ENCODE measurements at regions not wholly inside any gene's neighbourhood (a gene's known extent, or its start where the extent isn't known, plus 50 kb on each side); places are given as distances from the start of the nearest gene placed in this dataset.

GRCh38 chr4:105067431-105067830 lies 79.2 kb upstream of the TET2 start (continued):
- TF ChIP-seq SPI1 (IDR thresholded peaks at IDR 0.05; ENCODE audit: borderline replicate concordance, insufficient read depth, low read depth, low read length) (no peak), EGR1 (IDR thresholded peaks at IDR 0.05; ENCODE audit: borderline replicate concordance in 1 of 2, low read depth in 2 of 2, low read length in 2 of 2) (no peak), SKIL (IDR thresholded peaks at IDR 0.05; ENCODE audit: low read depth, poor library complexity, severe bottlenecking) (no peak)

- Histone ChIP-seq H2AFZ (ENCODE audit: control insufficient read depth, low read depth, low read length) (no peak overlapping the region), H3K79me2 (ENCODE audit: control insufficient read depth, insufficient read depth, low read length) (no peaks in the 10 kb centered on the region), H3K9ac (ENCODE audit: control insufficient read depth, insufficient read depth, low read length) (no peak overlapping the region), H3K4me2 (ENCODE audit: control insufficient read depth, insufficient read depth) (no peak overlapping the region), H3K27me3 (replicated peaks in 1 of 2; ENCODE audit: control insufficient read depth in 2 of 2, insufficient read depth in 2 of 2, low read length in 1 of 2) (no peaks in the 10 kb centered on the region), H3K9me3 (replicated peaks; ENCODE audit: control insufficient read depth, insufficient read depth, low read length) (no peaks in the 10 kb centered on the region; the same call in 1 of the 3 replicates), H3K4me1 (ENCODE audit: control insufficient read depth, insufficient read depth, low read length) (no peaks in the 10 kb centered on the region), H4K20me1 (ENCODE audit: control insufficient read depth, insufficient read depth) (no peaks in the 10 kb centered on the region), H3K36me3 (ENCODE audit: control insufficient read depth in 2 of 2, insufficient read depth in 2 of 2, low read length in 1 of 2) (no peaks in the 10 kb centered on the region), H3K4me3 (no peak overlapping the region), H3K27ac (ENCODE audit: control insufficient read depth, insufficient read depth) (no peak overlapping the region)
- RAD21 ChIA-PET (ENCODE audit: unreplicated experiment): no interaction called here
- BruUV-seq (replicated peaks): no TSS peak
- CTCF ChIA-PET: interaction anchor here (0.6 to 1.3 kb wide), 3 partner anchors 60 to 274 kb away, joined by 3 to 4 read pairs (median 3); no protein-coding TSS in a partner anchor
- whole genome bisulfite sequencing (ENCODE audit: insufficient coverage, insufficient replicate concordance, low lambda C conversion rate, missing lambda C conversion rate): 100% methylated on average over 4 of the region's 4 CpGs
- no peak for ATAC-seq
- POLR2A ChIA-PET: interaction anchor here (0.5 to 0.6 kb wide), 2 partner anchors 30 to 67 kb away, joined by 3 to 5 read pairs; no protein-coding TSS in a partner anchor
- FAIRE-seq: no peak
- TF ChIP-seq SUPT20H (IDR thresholded peaks at IDR 0.05; ENCODE audit: borderline replicate concordance, control insufficient read depth, low read depth, low read length) (no peak), ZNF592 (IDR thresholded peaks at IDR 0.05) (no peak), TBL1XR1 (IDR thresholded peaks at IDR 0.05; ENCODE audit: low read depth, low read length) (no peak), LARP7 (IDR thresholded peaks at IDR 0.05) (no peak), ATF3 (IDR thresholded peaks at IDR 0.05; ENCODE audit: borderline replicate concordance, extremely low read depth, low read depth, low read length) (no peak), KLF5 (IDR thresholded peaks at IDR 0.05; ENCODE audit: partially characterized antibody) (no peak)
- intact Hi-C loops (cut with micrococcal nuclease; ENCODE audit: unreplicated experiment) (no loop called here), in situ Hi-C loops (cut with MboI) (no loop called here)
- no peak for DNase-seq (ENCODE audit: low read depth, low spot score)
- SMC1A ChIA-PET (ENCODE audit: uncharacterized antibody, unreplicated experiment): interaction anchor here (0.7 to 1.4 kb wide), 3 partner anchors 10 to 67 kb away, joined by 3 to 4 read pairs (median 3); no protein-coding TSS in a partner anchor
These were observed 78.7 kb upstream of the TET2 start for GRCh38 chr4:105067946-105068345.

All from GM12878 (cell line).